OCI-LY3 (cell line): ENCODE measurements at regions not wholly inside any gene's neighbourhood (a gene's known extent, or its start where the extent isn't known, plus 50 kb on each side); places are given as distances from the start of the nearest gene placed in this dataset.

Experiments
- H2AFZ ChIP-seq: fragments of 200-600, 300-600 bp; shearing (Covaris generic); 2 replicates; pipeline ENCODE4 v1.6.0; 2014; ENCODE audit warnings: antibody characterized with exemption, low read depth, low read length
- H3K27ac ChIP-seq: fragments of 200-600, 300-600 bp; sonication (generic); 2 replicates; pipeline ENCODE4 v1.5.1; 2014; ENCODE audit warnings: mild to moderate bottlenecking, low read length, moderate library complexity, mixed read lengths
- H3K27me3 ChIP-seq: fragments of 200-600, 300-600 bp; sonication (generic); 2 replicates; pipeline ENCODE4 v1.6.1; 2014; ENCODE audit warnings: low read depth, low read length, mixed read lengths
- H3K36me3 ChIP-seq: fragments of 200-600, 300-600 bp; sonication (generic); replicated peaks from 2 replicates; pipeline ENCODE3; 2014; ENCODE audit warnings: low read depth, low read length, mixed read lengths
- H3K4me1 ChIP-seq: fragments of 300-600, 200-600 bp; sonication (generic); 2 replicates; pipeline ENCODE4 v1.6.1; 2014; ENCODE audit warnings: low read length, mixed read lengths
- H3K4me2 ChIP-seq: fragments of 200-600, 300-600 bp; sonication (generic); 2 replicates; pipeline ENCODE4 v1.6.1; 2014; ENCODE audit warnings: low read length, mixed read lengths
- H3K4me3 ChIP-seq: fragments of 300-600, 200-600 bp; sonication (generic); 2 replicates; pipeline ENCODE4 v1.5.1; 2014; ENCODE audit warnings: antibody characterized with exemption, mild to moderate bottlenecking, low read length, moderate library complexity
- H3K79me2 ChIP-seq: fragments of 300-600, 200-600 bp; shearing (Covaris generic); 2 replicates; pipeline ENCODE4 v1.6.1; 2014; ENCODE audit warnings: mild to moderate bottlenecking, low read length, mixed read lengths
- H3K9ac ChIP-seq: fragments of 300-600, 200-600 bp; shearing (Covaris generic); 2 replicates; pipeline ENCODE4 v1.6.0; 2014; ENCODE audit warnings: mild to moderate bottlenecking, low read length, moderate library complexity
- H3K9me3 ChIP-seq: fragments of 200-600, 300-600 bp; shearing (Covaris generic); 2 replicates; pipeline ENCODE4 v1.6.1; 2014; ENCODE audit warnings: low read length, mixed read lengths; ENCODE audit not compliant: insufficient read depth
- H4K20me1 ChIP-seq: fragments of 200-600, 300-600 bp; sonication (generic); 2 replicates; pipeline ENCODE4 v1.6.1; 2016; ENCODE audit warnings: low read length, mixed read lengths; ENCODE audit not compliant: insufficient read depth
- CTCF ChIP-seq: fragments of 200-600, 300-600 bp; sonication (generic); IDR thresholded peaks from 2 replicates; pipeline ENCODE4 v1.5.1; 2014; ENCODE audit warnings: antibody characterized with exemption, low read length, low read depth
- EZH2phosphoT487 ChIP-seq: fragments of 200-600 bp; shearing (Covaris generic); IDR thresholded peaks from 2 replicates; pipeline ENCODE4 v1.6.1; 2018; ENCODE audit warnings: antibody characterized with exemption, mixed run types, low read depth

GRCh38 chr10:108166401-108166800 lies 1001.9 kb upstream of the SORCS1 start:
- Histone ChIP-seq H3K9ac (no peak overlapping the region), H3K4me3 (no peak overlapping the region), H4K20me1 (no peaks in the 10 kb centered on the region), H3K4me1 (peaks cover 3% of the 10 kb centered on the region; the same call in 1 of the 2 replicates), H3K79me2 (no peaks in the 10 kb centered on the region), H3K27ac (no peak overlapping the region), H3K27me3 (no peaks in the 10 kb centered on the region), H2AFZ (no peak overlapping the region), H3K9me3 (no peaks in the 10 kb centered on the region), H3K36me3 (no peaks in the 10 kb centered on the region), H3K4me2 (no peak overlapping the region)
- TF ChIP-seq EZH2phosphoT487 (no peak), CTCF (no peak)

- no peak overlapping the region for H3K27ac ChIP-seq
- H3K79me2 ChIP-seq: no peaks in the 10 kb centered on the region
- no peak overlapping the region for H3K4me2 ChIP-seq
- no peaks in the 10 kb centered on the region for H3K27me3 ChIP-seq
- H3K4me1 ChIP-seq: no peaks in the 10 kb centered on the region
- H3K4me3 ChIP-seq: no peak overlapping the region
- H3K9ac ChIP-seq: no peak overlapping the region
- H4K20me1 ChIP-seq: no peaks in the 10 kb centered on the region
- TF ChIP-seq EZH2phosphoT487: no peak
- TF ChIP-seq CTCF: no peak
- no peak overlapping the region for H2AFZ ChIP-seq
- no peaks in the 10 kb centered on the region for H3K36me3 ChIP-seq
- no peaks in the 10 kb centered on the region for H3K9me3 ChIP-seq
Observed at GRCh38 chr10:108147346-108147745, 982.8 kb upstream of the SORCS1 start.

- Histone ChIP-seq H3K4me1 (no peaks in the 10 kb centered on the region), H3K9me3 (no peaks in the 10 kb centered on the region), H3K79me2 (no peaks in the 10 kb centered on the region), H3K9ac (no peak overlapping the region), H2AFZ (no peak overlapping the region), H3K27me3 (no peaks in the 10 kb centered on the region), H3K36me3 (no peaks in the 10 kb centered on the region), H4K20me1 (no peaks in the 10 kb centered on the region), H3K4me2 (no peak overlapping the region), H3K27ac (no peak overlapping the region), H3K4me3 (no peak overlapping the region)
- TF ChIP-seq EZH2phosphoT487 (no peak), CTCF (no peak)
Observed at GRCh38 chr10:108141064-108141463, 976.6 kb upstream of the SORCS1 start.

- no peaks in the 10 kb centered on the region for H3K9me3 ChIP-seq
- H3K79me2 ChIP-seq: no peaks in the 10 kb centered on the region
- H3K4me3 ChIP-seq: no peak overlapping the region
- H3K27ac ChIP-seq: no peak overlapping the region
- no peaks in the 10 kb centered on the region for H3K4me1 ChIP-seq
- H3K9ac ChIP-seq: no peak overlapping the region
- no peak overlapping the region for H2AFZ ChIP-seq
- H3K4me2 ChIP-seq: no peak overlapping the region
- H4K20me1 ChIP-seq: no peaks in the 10 kb centered on the region
- TF ChIP-seq CTCF (no peak), EZH2phosphoT487 (no peak)
- H3K36me3 ChIP-seq: no peaks in the 10 kb centered on the region
- H3K27me3 ChIP-seq: no peaks in the 10 kb centered on the region
Observed at GRCh38 chr10:108132303-108132702, 967.8 kb upstream of the SORCS1 start.
